HG02642 (cell line): ENCODE measurements at regions not wholly inside any gene's neighbourhood (a gene's known extent, or its start where the extent isn't known, plus 50 kb on each side); places are given as distances from the start of the nearest gene placed in this dataset.

Experiments used
- ATAC-seq: cut with Tn5 transposase; IDR thresholded peaks from one replicate; pipeline ENCODE4 v1.9.1; 2021; ENCODE audit warnings: mild to moderate bottlenecking; ENCODE audit not compliant: unreplicated experiment, poor library complexity

DNA sequence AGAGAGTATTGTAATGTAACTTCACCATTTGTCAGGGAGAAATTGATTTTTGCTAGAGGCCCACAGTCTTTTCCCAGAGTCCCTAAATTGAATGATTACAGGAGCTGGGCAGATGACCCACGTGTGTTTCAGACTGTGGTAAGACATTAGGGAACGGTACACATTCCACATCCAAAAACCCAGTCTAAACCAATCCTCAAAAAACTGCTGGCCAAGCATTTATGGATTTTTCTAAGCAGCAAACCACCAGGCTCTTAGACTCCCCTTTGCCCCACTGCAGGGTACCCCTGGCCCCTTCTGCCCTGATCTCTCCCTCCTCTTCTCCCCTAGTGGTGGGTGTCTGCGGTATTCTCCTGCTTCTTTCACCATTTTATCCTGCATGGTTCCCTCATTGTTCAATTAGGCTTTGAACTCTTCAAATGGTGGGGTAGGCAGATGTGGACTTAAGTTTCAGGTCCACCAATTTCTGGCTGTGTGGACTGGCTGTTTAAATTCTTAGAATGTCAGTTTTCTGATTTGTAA, 135.5 kb upstream of the SORCS3 start:
- ATAC-seq = no peak

DNA sequence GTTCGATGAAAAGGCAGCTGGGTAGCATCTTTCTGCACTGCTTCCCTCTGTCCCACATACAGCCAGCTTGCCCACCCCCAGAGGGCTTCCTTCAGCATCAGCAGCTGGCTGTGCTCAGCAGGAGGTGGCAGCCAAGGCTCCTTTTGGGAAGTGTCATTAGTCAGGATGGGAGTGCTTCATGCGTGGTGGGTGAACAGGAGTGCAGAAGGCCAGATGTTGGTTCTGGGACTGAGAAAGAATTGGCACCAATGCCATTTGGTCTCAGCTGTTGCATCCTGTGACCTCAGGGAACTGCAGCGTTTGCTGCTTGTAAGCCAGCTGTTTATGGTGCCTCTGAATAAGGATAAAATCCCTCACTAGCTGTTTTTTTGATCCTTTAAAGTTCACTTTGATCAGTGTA, 131.1 kb upstream of the SORCS3 start:
- no peak for ATAC-seq

DNA sequence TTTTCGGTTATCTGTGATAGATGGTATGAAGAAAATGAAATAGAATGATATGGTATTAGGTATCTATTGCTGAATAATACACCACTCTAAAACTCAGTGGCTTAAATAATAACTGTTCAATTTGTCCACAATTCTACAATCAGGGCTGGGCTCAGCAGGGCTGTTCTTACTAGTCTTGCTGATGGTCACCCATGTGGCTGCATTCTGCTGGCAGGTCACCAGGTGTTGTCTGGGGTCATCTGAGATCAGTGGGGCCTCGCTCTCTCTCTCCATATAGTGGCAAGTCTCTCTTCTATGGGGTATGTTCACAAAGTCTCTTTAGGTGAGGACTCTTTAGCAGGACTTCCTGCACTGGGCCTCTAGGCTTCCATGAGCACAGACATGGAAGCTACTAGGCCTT, 130.4 kb upstream of the SORCS3 start:
- no peak for ATAC-seq

DNA sequence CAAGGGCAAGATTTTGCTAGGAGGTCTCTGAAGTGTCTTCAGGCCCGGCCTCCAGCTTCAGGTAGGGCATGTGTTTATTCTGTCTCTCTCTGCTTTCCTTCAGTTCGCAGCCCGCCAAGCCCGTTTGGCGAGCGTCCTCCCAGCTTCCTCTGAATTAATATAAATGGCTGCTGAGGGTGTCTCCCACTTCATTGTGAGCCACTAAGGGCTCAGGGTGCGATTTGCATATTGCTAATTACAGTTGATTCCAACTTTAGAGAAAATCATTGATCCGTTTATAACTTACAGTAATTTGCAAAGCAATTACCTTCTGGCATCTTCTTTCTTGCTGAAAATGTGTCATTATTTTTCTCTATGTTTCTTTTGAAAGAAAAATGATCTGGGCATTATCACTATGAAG, 128.3 kb upstream of the SORCS3 start:
- no peak for ATAC-seq

DNA sequence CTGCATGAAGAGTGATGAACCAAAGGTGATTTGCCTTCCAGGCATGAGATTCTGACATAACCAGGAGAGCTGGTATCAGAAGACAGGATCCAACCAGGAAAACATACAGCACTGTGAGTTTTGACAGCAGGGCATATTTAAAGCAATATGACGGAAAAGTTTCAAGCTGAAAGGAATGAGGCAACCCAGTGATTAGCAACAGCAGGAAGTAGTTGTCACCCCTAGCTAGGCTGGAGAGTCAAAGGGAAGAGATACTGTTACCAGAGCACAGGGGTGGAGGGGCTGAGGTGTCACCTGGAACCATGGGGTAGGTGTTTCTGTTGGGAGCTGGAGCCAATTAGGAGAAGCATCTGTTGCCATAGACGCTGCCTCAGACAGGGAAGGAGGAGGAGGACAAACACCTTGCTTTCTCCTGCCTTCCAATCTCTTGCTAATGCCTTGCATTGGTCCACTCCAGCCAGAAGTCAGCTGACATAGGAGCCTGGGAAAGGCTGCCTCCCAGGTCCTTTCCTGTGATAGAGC, 125.4 kb upstream of the SORCS3 start:
- ATAC-seq = no peak

DNA sequence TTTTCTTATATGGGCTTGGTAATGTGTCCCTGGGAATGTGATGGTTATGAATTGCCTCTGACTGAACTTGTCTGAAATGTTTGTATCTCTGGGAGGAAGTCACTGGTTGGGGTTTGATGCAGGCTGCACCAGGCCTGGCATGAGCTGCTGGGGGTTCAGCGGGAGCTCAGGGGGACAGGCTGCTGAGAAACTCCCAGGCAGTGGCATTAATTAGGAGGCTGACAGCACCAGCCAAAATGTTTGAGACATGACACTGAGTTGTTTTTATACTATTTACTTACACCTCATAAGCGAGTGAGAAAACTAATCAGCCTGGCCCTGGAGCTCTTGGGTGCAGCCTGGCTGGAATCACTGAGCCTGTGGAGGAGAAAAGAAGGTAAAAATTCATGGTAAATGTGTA, 124.1 kb upstream of the SORCS3 start:
- no peak for ATAC-seq

DNA sequence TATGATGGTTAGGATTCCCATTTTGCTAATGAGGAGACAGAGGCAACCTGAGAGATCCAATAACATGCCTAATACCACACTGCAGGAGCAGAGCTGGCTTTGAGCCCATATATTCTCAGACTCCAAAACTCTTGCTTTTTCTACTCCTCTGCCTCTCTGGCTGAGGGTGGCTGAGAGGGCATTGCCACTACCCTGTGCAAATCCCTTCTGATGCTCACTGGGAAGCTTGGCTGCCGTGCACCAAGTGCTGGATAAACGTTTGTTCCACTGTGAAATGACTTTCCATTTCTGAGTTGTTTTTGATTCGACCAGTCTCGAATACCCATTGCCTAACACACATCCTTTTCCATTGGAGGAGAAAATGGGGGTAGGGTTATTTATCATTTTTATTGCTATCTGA, 123.1 kb upstream of the SORCS3 start:
- no peak for ATAC-seq

DNA sequence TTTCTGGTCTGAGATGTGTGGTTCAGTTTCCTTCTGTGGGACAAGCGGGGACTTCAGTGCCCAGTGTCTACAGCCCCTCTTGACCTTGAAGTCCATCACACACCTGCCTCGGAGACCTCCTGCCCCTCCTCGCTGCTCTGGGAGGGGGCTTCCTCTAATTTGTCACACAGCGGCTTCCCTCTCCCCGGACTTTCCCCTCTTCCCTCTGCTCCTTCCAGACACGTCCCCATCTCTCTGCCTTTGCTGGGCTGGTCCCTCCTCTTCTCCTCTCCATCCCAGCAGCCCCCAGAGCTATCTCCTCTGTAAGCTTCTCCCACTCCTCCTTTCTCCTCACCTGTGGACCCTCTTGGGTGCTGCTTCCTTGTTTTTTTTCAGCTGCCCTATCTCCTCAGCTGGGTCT, 122.2 kb upstream of the SORCS3 start:
- ATAC-seq = no peak

DNA sequence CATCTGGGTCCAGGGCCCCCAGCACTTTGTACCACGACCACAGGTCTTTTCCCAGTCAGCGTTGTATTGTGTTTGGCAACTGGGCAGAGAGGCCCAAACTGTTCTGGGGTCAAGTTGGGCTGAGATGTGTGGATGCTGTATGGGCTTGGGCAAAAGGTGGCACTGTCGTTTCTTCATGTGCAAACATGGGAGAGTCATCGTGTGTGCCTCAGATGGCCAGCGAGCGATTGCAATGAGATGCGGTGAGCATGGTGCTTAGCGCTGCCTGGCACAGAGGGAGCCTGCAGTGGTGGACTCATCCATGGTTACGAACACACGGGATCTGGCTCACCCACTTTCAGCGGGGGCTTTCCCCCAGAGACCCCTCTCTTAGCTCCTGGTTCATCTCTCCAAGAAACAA, 120.4 kb upstream of the SORCS3 start:
- ATAC-seq = no peak

DNA sequence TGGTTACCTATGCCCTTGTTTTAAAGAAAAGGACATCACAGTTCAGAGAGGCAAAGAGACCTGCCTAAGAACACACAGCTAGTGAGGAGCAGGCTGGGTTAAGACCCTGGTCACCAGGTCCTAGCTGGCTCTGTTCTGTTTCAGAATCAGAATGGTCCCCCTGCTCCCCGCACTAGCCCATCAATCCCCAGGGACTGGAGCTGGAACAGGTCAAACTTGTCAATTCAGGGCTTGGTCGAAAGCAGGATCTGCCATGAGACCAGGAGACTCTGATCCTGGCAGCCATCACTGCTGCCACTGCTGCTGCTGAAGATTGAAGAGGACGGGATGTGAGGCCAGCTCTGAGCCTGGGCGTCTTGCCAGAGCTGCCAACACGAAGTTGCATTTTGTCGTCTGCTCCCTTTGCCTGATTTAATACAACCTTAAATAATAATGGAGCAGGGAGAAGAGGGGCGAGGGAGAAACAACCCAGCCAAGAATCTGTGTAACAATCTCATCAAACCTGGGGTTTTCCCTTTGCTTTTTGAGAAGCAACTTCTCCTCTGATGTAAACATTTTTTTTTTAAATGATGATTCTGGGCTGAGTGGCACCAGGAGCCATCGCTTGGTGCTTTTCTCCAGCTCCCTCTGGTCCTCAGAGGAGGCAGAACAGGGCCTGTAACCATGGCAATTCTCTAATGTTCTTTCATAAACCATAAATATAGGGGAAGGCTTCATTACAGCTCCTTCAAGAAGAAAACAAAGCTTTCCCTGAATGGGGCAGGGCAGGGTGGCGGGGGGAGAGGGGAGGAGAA, 119.0 kb upstream of the SORCS3 start:
- ATAC-seq = no peak

DNA sequence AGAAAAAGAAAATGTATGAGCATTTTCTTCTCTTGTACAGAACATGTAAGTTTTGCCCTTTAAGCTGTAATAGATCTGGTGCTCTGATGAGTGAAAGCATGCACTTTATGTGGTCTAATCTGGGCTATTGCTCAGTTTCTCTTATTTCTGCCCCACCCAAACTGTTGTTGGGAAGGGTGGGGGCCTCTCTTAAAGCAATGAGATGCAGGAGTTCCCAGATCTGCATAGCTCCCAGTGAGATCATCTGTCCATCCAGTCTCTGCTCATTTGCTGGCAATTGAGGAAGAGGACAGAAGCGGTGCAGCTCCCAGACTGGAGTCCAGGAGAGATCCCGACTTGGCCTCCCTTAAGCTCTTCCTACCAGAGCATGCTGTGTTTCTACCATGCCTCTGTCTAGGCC, 114.9 kb upstream of the SORCS3 start:
- ATAC-seq = no peak

DNA sequence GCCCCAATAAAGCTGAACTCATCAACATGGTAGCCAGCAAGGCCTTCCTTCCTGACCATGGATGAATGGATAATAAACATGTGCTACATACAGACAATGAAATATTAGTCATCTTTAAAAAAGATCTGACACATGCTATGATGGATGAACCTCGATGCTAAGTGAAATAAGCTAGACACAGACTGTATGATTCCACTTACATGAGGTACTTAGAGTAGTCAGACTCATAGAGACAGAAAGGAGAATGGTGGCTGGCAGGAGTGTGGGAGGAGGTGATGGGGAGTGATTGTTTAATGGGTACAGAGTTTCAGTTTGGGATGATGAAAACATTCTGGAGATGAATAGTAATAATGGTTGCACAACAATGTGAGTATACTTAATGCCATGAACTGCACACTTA, 114.1 kb upstream of the SORCS3 start:
- no peak for ATAC-seq

DNA sequence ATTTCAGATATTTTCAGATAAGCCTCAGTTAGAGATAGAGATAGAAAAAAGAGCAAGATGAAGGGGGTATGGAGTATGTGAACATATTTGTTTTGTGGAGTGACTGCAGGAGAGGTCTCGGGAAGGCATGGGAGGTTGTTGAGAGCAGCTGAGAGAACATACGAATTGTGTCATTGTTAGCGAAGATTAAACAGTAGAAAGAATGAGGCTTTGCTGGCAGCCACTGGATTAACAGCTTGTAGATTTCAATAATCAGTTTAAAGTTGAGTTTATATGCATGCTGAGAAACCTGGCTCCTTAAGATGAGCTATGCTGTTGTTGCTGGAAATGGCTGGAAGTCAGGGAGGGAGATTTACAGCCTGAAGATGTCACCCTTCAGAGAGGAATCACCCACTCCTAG, 100.9 kb upstream of the SORCS3 start:
- no peak for ATAC-seq

DNA sequence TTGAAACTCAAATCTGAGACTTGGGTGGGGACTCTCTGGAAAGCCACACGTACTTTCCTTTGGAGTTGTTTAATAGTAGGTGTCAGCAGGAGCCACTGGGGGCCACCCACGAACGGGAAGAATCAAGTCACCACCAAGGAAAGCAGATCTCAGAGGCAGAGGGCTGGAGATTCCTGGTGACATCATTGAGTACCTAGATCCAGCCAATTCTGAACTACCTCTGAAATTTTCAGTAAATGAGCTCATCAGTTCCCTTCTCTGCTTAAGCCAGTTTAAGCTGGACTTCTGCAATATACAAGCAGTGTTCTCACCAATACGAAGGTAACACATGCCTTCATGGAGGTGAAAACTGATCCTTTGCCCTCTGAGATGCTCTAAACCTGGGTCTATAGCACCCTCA, 99.3 kb upstream of the SORCS3 start:
- no peak for ATAC-seq

DNA sequence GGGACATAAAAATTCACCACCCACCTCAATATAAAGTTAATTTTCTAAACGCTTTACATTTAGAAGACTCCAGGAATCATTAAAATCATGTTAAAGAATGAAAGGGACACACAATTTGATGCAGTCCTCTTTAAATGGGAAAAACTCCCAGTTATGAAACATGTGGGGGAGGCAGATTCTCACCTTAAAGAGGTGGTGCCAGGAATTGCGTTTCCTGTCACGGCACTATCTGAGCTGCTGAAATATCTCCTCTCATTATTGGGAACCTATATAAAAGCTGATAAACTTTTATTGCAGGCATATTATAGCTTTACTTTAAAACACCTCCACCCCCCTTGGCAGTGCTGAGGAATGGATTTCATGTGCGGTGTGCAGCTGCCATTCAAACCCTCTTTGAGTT, 94.8 kb upstream of the SORCS3 start:
- no peak for ATAC-seq

DNA sequence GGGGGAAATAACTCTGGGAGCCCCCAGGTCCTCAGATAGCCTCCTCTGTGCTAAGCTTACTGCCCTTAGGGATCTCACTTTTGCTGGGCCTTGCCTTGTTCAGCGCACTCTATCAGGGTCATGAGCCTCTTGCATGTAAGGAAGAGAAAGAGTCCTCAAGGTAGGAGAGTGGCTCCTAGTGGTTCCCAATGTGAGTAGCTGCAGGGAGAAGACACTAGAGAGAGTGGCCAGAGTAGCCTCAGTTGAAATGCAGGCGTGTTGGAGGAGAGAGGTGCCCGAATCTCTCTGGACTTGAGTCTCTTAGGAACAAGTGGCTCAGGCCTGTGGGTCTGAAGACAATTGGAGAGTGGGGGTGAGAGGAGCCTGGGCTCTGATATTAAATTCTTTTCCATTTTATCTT, 94.3 kb upstream of the SORCS3 start:
- no peak for ATAC-seq

DNA sequence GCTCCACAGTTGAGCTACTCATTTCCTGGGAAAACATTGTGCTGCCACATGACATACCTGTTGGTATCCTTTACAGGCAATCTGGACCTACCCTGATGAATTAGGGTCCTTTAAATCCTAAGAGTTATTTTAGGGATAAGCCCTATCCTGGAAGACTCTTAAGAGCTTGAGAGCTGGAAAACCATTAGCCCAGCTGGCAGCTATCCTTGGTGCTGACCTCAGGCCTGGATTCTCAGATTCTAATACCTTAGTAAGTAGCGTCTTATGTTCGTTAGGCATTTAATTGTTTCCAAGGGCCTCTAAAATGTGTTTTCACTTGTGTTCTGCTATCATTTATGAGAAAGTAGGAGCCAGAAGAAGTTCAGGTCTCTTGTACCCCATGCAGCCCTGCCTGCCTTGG, 93.0 kb upstream of the SORCS3 start:
- ATAC-seq = no peak

DNA sequence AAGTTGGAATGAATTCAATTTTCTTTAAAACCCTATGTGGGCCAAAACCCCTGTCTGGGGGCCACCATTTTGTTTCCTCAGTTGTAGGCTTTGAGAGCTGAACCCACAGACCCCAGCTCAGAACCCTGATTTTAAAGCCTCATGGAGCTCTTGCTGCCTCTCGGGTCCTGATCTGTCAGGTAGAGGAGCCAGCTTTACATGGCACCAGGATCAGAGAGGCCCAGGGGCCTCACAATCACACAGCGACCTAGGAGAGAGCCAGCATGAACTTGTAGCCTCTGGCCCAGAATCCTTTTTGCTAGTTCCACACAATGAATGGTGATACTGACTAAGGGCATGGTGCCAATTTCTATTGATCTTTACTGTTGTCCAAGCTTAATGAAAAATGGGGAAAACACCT, 84.3 kb upstream of the SORCS3 start:
- ATAC-seq = no peak

DNA sequence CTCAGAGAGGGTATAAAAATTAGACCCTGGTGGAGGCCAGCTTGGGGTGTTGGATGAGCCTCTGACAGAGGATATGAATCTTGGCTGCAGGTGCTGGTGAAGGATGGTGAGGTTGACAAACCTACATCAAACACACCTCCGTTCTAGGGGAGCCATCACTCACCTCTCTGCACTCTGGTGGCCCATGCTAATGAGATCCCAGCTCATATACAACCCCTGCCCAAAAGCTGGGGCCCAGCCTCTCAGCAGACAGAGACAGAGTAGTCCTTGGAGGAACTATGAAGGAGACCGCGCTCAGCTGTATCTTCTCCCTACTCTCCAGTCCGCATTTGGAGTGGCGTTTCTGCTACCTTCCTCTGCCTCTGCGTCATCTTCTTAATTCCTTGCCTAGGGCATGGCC, 83.1 kb upstream of the SORCS3 start:
- ATAC-seq = no peak

DNA sequence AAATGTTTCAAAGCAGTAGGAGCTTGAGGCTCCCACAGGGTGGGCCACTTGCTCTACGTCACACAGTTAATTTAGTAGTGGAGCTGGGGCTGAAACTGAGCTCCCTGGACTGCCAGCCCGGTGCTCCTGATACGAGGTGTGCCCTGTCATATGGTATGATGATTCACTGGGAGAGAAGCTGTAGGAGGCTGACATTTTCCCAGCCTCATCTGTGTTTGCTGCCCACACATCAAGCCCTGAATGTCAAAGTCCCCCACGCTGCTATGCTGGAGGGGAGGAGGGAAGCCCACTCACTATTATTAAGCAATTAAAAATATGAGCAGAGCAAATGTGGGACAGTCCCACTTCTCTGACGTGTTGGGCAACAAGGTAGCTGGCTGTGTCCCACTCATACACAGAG, 81.2 kb upstream of the SORCS3 start:
- ATAC-seq = no peak

DNA sequence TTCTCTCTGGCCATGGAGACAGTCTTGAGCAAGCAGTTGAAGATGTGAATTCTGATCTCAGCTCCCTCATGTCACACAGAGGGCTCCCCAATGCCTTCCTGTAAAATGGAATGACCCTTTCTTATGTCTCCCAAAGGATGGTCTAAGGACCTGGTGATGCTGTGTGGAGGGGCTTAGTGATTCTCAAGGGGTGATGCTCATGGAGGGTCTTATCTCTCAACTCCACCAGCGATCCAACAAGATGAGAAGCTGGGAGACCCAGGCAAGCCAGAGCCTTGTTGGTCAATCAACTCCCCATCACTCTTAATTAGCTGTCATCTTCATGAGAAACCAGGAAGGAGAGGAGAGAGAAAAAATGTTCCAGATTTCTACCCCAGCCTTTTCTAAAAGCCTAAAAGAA, 78.0 kb upstream of the SORCS3 start:
- no peak for ATAC-seq

DNA sequence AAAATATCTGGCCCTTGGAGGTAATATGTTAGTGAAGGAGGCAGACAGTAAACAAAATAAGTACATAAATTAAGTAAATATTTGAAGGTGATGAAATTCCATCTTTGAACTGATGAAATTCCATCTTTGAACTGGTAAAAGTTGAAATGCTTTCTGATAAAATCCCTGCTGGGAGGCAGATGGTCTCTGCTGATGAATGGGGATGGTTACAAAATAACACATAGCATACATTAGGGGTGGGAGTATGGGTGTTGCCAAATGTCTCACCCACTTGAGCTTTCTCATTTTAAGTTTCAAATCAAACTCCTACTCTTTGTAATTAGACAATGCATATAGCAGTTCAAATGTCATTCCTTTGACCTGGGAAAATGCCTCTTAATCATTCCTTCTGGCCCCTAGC, 77.5 kb upstream of the SORCS3 start:
- no peak for ATAC-seq
